ENCODE measurements at regions not wholly inside any gene's neighbourhood (a gene's known extent, or its start where the extent isn't known, plus 50 kb on each side); places are given as distances from the start of the nearest gene placed in this dataset.
A peak's percentile ranks its signal among the peaks of the same experiment; 100 is the strongest.

DNA sequence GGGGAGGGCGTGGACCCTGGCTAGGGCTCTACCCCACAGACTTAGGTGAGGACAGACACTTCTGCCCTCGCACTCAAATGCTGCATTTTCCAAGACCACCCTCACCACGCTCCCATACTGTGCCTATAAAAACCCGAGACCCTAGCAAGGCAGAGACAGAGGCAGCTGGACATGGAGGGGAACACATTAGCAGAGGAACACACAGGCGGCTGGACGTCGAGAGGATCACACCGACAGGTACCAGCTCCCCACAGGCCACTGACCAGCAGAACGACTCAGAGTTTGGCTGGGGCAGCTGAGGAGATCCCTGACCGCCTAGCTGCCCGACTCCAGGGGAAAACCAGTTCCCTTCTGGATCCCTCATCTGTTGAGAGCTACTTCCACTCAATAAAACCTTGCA is 338.2 kb upstream of the SMIM30 start:
- no peak for DNase-seq (ENCODE audit: low read depth)

GRCh38 chr7:113454597-113455169 is 336.3 kb upstream of the SMIM30 start:
- no peak for DNase-seq (ENCODE audit: low read depth)

- no peak for DNase-seq (ENCODE audit: low read depth)
Observed at GRCh38 chr7:113452245-113452644, 333.9 kb upstream of the SMIM30 start.

DNA sequence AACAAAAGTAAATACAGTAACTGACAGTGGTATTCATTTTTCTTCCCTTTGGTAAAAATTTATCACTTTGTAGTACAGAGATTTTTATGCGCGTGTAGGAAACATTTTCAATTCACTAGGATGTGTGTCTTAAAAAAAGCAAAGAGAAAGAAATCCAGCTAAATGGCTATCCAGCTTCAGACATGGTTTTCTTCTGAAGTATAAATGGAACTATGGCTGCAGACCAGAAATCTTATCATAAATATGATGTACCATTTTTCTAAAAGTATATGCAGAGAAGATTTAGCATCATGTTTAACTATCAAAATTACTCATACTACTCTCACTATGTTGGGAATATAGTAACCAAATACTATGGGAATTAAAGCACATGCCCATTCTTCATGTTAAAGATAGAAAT is 328.4 kb upstream of the SMIM30 start:
- DNase-seq (ENCODE audit: low read depth), result no peak

GRCh38 chr7:113446391-113446790 is 328.0 kb upstream of the SMIM30 start:
- no peak for DNase-seq (ENCODE audit: low read depth)

- DNase-seq (ENCODE audit: low read depth), result peak; percentile 1
Observed at GRCh38 chr7:113444261-113444660, 325.9 kb upstream of the SMIM30 start.

- no peak for DNase-seq (ENCODE audit: low read depth)
Observed at GRCh38 chr7:113440173-113440572, 321.8 kb upstream of the SMIM30 start.

- no peak for DNase-seq (ENCODE audit: low read depth)
Observed at GRCh38 chr7:113431406-113431805, 313.1 kb upstream of the SMIM30 start.

DNA sequence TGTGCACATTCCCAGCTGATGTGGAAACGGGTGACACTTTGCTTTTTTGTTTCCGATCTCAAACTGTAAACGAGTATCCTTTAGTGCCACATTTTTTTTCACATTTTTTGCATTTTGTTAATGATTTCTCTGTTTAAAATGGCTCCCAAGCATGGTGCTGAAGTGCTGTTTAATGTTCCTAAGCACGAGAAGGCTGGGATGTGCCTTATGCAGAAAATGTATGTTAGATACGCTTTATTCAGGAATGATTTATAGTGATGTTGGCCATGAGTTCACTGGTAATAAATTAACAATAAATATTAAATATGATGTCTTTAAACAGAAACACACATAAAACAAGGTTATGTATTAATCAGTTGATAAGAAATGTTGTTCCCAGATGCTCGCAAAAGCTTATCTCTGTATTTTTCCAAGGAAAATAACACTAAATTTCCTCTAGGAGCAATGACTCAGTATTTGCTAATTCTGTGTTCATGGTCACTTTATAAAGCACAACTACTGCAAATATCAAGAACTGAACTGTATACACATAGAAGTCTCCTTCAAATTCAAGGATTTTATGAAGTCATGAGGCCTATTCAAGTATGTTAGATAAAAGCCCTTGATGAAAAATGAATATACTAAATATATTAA is 305.9 kb upstream of the SMIM30 start:
- no peak for DNase-seq (ENCODE audit: low read depth)

DNA sequence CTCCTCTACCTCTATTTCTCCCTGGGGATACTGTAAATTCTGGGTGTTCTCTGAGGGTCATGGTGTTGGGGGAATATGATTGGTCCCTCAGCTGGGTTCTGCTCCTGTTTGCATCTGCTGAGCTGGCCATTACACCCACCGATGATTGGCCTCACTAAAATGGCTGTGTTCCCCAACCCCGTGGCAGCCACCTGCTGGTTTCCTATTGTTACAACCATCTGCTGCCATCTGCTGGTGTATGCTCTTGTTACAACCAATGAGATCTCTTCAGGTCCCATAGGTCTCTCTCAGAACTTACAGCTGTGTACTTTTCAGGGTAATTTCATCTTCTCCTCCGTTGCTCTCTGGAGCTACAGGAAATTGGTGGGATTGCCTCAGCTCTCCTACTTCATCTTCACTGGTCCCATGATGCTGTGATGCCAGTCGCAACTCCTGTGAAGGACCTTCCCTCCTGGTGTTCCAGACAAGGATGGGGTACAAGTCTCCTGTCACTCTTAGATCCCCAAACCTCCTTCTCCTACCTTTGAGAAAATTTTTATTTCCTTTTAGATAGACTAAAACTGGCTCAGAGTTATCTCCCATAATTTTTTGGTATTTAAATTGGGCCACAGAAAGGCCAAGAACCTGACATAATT is 303.5 kb upstream of the SMIM30 start:
- peak; percentile 67 for DNase-seq (ENCODE audit: low read depth)

DNA sequence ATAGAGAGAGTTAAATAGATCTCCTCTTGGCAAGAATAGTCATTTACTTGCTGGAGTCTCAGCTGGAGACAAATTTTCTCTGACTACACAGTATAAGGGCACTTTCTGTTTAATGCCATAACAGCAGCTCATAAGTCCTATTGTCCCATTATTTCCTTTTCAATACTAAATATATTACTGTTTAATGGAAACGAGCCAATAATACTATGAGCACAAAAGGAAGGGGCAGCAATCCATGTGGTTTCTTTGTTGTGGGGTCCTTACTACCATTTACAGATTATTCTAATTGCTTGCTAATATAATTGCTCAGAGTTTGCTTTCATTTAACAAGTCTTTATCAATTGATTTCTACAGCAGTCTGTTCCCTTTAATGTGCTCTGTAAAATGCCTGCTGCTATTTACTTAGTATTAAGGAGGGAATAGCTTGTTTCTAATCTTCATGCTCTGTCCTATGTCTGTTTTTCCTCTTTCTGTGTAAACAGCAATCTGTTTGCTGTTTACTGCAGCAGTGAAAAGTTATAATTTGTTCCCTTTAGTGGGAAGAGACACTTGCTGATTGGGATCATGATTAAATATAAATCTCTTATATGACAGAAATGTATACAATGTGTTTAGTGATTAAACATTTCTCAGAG is 296.2 kb upstream of the SMIM30 start:
- DNase-seq (ENCODE audit: low read depth), result no peak

GRCh38 chr7:113412410-113412809 is 294.1 kb upstream of the SMIM30 start:
- DNase-seq (ENCODE audit: low read depth), result no peak

DNA sequence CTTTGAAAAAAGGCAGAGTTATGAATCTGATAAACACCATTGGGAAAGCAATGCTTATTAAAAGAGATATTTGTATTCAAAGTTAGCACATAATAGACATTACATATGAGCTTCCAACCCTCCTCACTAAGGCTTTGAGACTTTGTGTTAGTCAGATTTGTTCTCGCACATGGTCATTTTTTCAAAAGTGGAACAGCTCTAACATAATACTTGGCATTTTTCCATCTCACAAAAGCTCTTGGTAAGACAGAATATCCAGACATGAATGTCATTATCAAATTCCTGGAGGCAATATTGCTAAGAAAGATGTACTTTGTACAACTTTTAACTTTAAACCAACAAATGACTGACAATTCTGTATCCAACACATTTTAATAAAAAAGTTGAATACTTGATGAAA is 292.4 kb upstream of the SMIM30 start:
- no peak for DNase-seq (ENCODE audit: low read depth)

DNA sequence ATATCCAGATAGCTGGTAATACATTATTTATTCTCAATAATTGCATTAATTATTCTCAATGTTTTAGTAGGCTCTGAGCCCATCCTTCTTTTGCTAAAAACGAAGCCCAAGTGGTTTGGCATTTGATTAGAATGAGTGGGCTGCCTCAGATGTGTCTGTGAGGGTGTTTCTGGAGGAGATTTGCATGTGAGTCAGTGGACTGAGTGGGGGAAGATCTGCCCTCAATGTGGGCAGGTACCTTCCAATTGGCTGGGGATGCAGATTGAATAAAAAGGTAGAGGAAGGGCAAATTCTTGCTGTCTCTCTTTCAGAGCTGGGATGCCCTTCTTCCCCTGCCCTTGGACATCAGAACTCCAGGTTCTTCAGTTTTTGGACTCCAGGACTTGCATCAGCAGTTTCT is 290.6 kb upstream of the SMIM30 start:
- no peak for DNase-seq (ENCODE audit: low read depth)

DNA sequence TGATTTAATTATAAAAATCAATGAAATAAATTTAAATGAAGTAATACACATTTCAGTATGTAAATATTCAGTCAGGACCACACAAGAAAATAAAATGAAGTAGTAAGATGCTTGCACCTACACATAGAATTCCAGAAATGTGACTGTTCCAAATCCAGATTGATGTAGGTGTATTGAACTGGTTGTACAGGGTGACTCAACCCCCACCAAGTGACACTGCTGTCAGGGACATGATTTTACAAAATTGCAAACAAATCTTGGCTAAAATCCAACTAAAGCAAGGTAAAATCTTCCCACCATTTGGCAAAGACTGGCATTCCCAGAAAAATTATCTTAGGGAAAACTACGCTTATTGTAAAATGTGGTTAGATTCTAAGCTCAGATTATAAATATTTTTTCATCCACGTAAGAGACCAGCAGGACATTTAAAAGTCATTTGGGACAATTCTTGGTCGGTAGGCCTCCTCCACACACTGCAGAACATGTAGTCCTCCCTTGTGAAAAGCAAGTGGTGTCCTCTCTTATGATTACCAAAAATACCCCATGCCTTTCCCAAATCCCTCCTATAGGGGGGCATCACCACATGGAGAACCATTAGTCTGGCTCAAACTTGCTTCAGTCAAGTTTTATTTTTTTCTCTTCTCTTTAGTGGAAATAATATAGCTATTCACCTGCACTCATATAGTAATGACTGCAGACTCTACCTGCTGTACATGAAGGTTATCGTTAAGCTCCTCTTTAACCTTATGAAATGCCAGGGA is 287.1 kb upstream of the SMIM30 start:
- DNase-seq (ENCODE audit: low read depth), result no peak

GRCh38 chr7:113404245-113404644 is 285.9 kb upstream of the SMIM30 start:
- DNase-seq (ENCODE audit: low read depth), result no peak

DNA sequence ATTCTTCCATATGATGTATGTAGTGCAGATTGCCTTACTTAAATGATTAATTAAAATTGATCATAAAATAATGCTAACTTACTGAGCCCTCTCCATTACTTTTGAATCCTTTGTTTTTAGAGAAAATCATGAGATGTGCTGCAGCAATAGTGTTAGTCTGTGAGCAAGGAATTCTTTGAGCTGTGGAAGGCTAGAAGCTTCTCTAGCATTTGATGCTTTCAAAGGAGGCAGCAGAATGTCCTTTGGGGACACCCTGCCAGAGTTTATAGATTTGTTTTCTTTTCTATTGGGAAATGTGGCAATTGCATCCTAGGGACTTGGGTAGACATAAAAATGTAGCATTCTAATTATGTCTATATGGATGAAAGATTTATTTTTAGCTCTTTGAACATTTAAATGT is 284.1 kb upstream of the SMIM30 start:
- no peak for DNase-seq (ENCODE audit: low read depth)

DNA sequence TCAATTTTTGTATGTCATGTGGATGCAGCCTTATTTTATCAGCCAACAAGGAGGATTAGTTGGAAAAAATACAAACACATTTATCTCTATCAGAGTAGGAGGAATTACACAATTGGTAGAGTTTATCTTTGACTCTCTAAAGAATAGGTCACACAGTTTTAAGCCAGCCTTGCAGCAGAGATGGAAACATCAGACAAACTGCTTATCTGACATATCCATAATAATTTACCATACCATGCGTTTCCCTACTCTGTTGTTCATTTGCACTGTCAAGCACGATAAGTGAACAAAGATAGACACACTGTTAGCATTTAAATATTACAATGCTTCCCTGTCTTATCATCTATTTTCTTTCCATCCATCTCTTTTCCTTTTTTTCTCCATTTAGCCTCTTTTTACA is 283.7 kb upstream of the SMIM30 start:
- no peak for DNase-seq (ENCODE audit: low read depth)

DNA sequence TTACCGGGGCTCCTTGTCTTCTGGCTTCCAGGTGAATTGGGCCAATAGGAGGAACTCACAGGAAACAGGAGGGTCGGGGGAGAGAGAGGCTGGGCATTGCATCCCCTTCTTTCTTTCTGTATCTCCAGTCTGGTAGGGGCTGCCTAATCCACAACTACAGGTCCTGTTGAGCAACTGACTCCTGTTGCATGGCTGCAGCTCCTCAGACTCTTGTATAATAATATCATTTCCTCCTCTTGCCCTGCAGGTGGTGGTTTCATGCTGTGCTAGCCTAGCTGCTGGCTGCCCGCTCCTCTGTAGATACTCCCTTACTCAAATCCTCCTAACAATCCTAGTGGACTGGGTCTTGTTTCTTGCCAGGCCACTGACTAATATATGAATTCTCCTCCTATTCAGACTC is 276.5 kb upstream of the SMIM30 start:
- DNase-seq (ENCODE audit: low read depth), result no peak

DNA sequence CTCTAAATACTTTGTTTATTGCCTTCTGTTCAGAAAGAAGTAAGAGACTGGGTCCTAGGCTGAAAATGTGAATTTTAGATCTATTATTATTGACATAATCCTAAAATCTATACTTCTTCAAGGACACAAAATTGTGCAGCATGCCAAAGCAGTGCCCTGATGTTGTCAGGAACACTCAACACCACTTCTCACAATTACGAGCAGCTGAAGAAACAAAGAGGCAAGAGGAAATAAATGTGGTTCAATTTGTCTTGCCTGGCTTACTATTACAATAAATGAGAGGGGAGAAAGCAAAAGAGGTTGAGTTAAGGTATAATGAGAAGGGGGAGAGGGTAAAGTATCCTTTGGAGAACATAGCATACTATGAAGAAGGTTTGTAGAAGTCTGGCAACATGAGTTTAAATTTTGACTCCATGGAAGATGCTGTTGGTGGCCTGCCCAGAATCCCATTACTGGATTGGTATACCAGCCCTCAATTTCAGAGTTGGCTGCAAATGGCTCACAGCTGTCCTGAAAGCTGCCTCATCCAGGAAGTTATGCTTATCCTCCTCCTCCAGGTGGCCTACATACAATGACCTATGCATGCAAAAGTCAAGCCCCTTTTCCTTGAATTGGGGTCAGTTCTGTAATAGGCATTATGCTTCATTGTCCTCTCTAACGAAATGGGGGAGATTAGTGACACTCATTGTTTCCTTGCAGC is 274.6 kb upstream of the SMIM30 start:
- DNase-seq (ENCODE audit: low read depth), result no peak

- DNase-seq (ENCODE audit: low read depth), result no peak
Observed at GRCh38 chr7:113392421-113392820, 274.1 kb upstream of the SMIM30 start.

- no peak for DNase-seq (ENCODE audit: low read depth)
Observed at GRCh38 chr7:113389112-113389646, 270.8 kb upstream of the SMIM30 start.

Data from fibroblast of gingiva (primary cell).